ENCODE measurements at regions not wholly inside any gene's neighbourhood (a gene's known extent, or its start where the extent isn't known, plus 50 kb on each side); places are given as distances from the start of the nearest gene placed in this dataset.

GRCh38 chr6:159445351-159445750 is 247.7 kb downstream of the SOD2 start:
- no peak overlapping the region for H3K4me2 ChIP-seq (ENCODE audit: control insufficient read depth, extremely low read depth, insufficient read depth, low read depth, low read length)
- TF ChIP-seq EZH2 (IDR thresholded peaks at IDR 0.05; ENCODE audit: low read length): no peak
- no peak for TF ChIP-seq CTCF (optimal IDR thresholded peaks at IDR 0.05 in 1 of 3, IDR thresholded peaks at IDR 0.05 in 1 of 3, conservative IDR thresholded peaks at IDR 0.05 in 1 of 3; ENCODE audit: extremely low read depth in 1 of 3, insufficient read depth in 2 of 3, low read length in 3 of 3)
- no peak overlapping the region for H3K4me3 ChIP-seq (ENCODE audit: control insufficient read depth in 2 of 3, extremely low read depth in 1 of 3, insufficient read depth in 2 of 3, low read depth in 1 of 3, low read length in 3 of 3)
- no peaks in the 10 kb centered on the region for H3K36me3 ChIP-seq (ENCODE audit: control insufficient read depth in 2 of 2, extremely low read depth in 1 of 2, insufficient read depth in 2 of 2, low read length in 2 of 2)
- no peaks in the 10 kb centered on the region for H4K20me1 ChIP-seq (ENCODE audit: control insufficient read depth, extremely low read depth, insufficient read depth, low read length)
- no peak overlapping the region for H3K9ac ChIP-seq (ENCODE audit: control insufficient read depth, extremely low read depth, insufficient read depth, low read length)
- peaks cover 4% of the 10 kb centered on the region for H3K27me3 ChIP-seq (ENCODE audit: control insufficient read depth, extremely low read depth, insufficient read depth, low read length)
- dilution Hi-C loops (cut with MboI; ENCODE audit: extremely low pct_ligation_motif_present, low sequenced_read_pairs): no loop called here
- DNase-seq (ENCODE audit: low read depth, low spot score) (no peak), FAIRE-seq (no peak)
- no peaks in the 10 kb centered on the region for H3K4me1 ChIP-seq (ENCODE audit: control insufficient read depth, extremely low read depth, insufficient read depth, low read length)
- H3K27ac ChIP-seq (ENCODE audit: control insufficient read depth, insufficient read depth, low read length): no peak overlapping the region
- H3K79me2 ChIP-seq (ENCODE audit: control insufficient read depth, insufficient read depth, low read length): no peaks in the 10 kb centered on the region
- no peaks in the 10 kb centered on the region for H3K9me1 ChIP-seq (ENCODE audit: control insufficient read depth, extremely low read depth, insufficient read depth, low read length)
- H2AFZ ChIP-seq (ENCODE audit: control insufficient read depth, low read length): no peak overlapping the region
- H3K9me3 ChIP-seq (ENCODE audit: control insufficient read depth, low read depth, low read length): no peaks in the 10 kb centered on the region

- no peaks in the 10 kb centered on the region for H3K4me1 ChIP-seq (ENCODE audit: control insufficient read depth, extremely low read depth, insufficient read depth, low read length)
- FAIRE-seq (no peak), DNase-seq (ENCODE audit: low read depth, low spot score) (no peak)
- no peak overlapping the region for H3K27ac ChIP-seq (ENCODE audit: control insufficient read depth, insufficient read depth, low read length)
- H3K36me3 ChIP-seq (ENCODE audit: control insufficient read depth in 2 of 2, extremely low read depth in 1 of 2, insufficient read depth in 2 of 2, low read length in 2 of 2): no peaks in the 10 kb centered on the region
- no peak overlapping the region for H2AFZ ChIP-seq (ENCODE audit: control insufficient read depth, low read length)
- H3K4me3 ChIP-seq (ENCODE audit: control insufficient read depth in 2 of 3, extremely low read depth in 1 of 3, insufficient read depth in 2 of 3, low read depth in 1 of 3, low read length in 3 of 3): no peak overlapping the region
- no peak overlapping the region for H3K9ac ChIP-seq (ENCODE audit: control insufficient read depth, extremely low read depth, insufficient read depth, low read length)
- peaks cover 4% of the 10 kb centered on the region for H3K27me3 ChIP-seq (ENCODE audit: control insufficient read depth, extremely low read depth, insufficient read depth, low read length)
- TF ChIP-seq EZH2 (IDR thresholded peaks at IDR 0.05; ENCODE audit: low read length) (no peak), CTCF (optimal IDR thresholded peaks at IDR 0.05 in 1 of 3, IDR thresholded peaks at IDR 0.05 in 1 of 3, conservative IDR thresholded peaks at IDR 0.05 in 1 of 3; ENCODE audit: extremely low read depth in 1 of 3, insufficient read depth in 2 of 3, low read length in 3 of 3) (no peak)
- no peaks in the 10 kb centered on the region for H4K20me1 ChIP-seq (ENCODE audit: control insufficient read depth, extremely low read depth, insufficient read depth, low read length)
- no peaks in the 10 kb centered on the region for H3K9me3 ChIP-seq (ENCODE audit: control insufficient read depth, low read depth, low read length)
- no peaks in the 10 kb centered on the region for H3K79me2 ChIP-seq (ENCODE audit: control insufficient read depth, insufficient read depth, low read length)
- H3K9me1 ChIP-seq (ENCODE audit: control insufficient read depth, extremely low read depth, insufficient read depth, low read length): no peaks in the 10 kb centered on the region
- H3K4me2 ChIP-seq (ENCODE audit: control insufficient read depth, extremely low read depth, insufficient read depth, low read depth, low read length): no peak overlapping the region
- dilution Hi-C loops (cut with MboI; ENCODE audit: extremely low pct_ligation_motif_present, low sequenced_read_pairs): no loop called here
Measured at GRCh38 chr6:159444056-159444760, 248.8 kb downstream of the SOD2 start.

Measured in keratinocyte (primary cell).